Kidney (tissue), 13 donors: ENCODE measurements at regions not wholly inside any gene's neighbourhood (a gene's known extent, or its start where the extent isn't known, plus 50 kb on each side); places are given as distances from the start of the nearest gene placed in this dataset.
A peak's percentile ranks its signal among the peaks of the same experiment; 100 is the strongest.

ENCODE experiments used
- DNase-seq, 5 donors: peaks; one replicate each; pipeline ENCODE4 v3.0.0-alpha.2; 2013 to 2020
- FAIRE-seq: peaks from 2 replicates; lab custom pipeline; 2012; peaks lifted over from hg19 to GRCh38; lab: Jason Lieb, UNC
- H3K27ac ChIP-seq, 2 donors: one replicate each; pipeline ENCODE4 v1.7.0; 2013; ENCODE audit warnings: low read depth in 2 of 2, low read length in 2 of 2, inconsistent platforms in 1 of 2
- H3K27me3 ChIP-seq: one replicate; pipeline ENCODE4 v1.7.1; 2013; ENCODE audit warnings: low read length, inconsistent platforms; ENCODE audit not compliant: control insufficient read depth, insufficient read depth
- H3K36me3 ChIP-seq, 3 donors: one replicate each; pipeline versions ENCODE4 v1.7.0 to v1.7.1; 2013; ENCODE audit warnings: low read length in 3 of 3, control low read depth in 1 of 3, inconsistent platforms in 1 of 3; ENCODE audit not compliant: insufficient read depth in 3 of 3, control insufficient read depth in 2 of 3
- H3K4me1 ChIP-seq, 3 donors: one replicate each; pipeline versions ENCODE4 v1.7.0 to v1.7.1; 2013; ENCODE audit warnings: low read length in 3 of 3, inconsistent platforms in 1 of 3, low read depth in 1 of 3; ENCODE audit not compliant: control insufficient read depth in 2 of 3, insufficient read depth in 2 of 3
- H3K4me3 ChIP-seq, 3 donors: one replicate each; pipeline versions ENCODE4 v1.7.0 to v1.8.1; 2013; ENCODE audit warnings: low read length in 3 of 3, control low read depth in 1 of 3, inconsistent platforms in 1 of 3
- H3K9ac ChIP-seq, 3 donors: one replicate each; pipeline versions ENCODE4 v1.7.0 to v1.7.1; 2013; ENCODE audit warnings: low read length in 3 of 3, control low read depth in 1 of 3, inconsistent platforms in 1 of 3
- H3K9me3 ChIP-seq, 3 donors: one replicate each; pipeline versions ENCODE4 v1.7.0 to v1.7.1; 2013; ENCODE audit warnings: low read length in 3 of 3, control low read depth in 1 of 3, inconsistent platforms in 1 of 3; ENCODE audit not compliant: control insufficient read depth in 2 of 3, insufficient read depth in 1 of 3
- CTCF ChIP-seq: IDR thresholded peaks from 3 replicates; pipeline ENCODE4 v1.5.1; 2012; ENCODE audit warnings: mild to moderate bottlenecking, moderate library complexity, borderline replicate concordance; ENCODE audit not compliant: insufficient read depth; ENCODE audit errors: extremely low read depth
- intact Hi-C: fragments of 100-400 bp; cut with DNase I; formaldehyde crosslinking; loops from one replicate; pipeline ENCODE4 v1.11.1; 2022
- donor health status: control.
- donor health status: control.
- donor health status: control.
- donor health status: control.
- donor health status: control.
- donor health status: DM: yes; HTN: yes; CAD: no.
- donor health status: Normal renal cell carcinoma (clear cell type).

GRCh38 chr17:77528516-77529327, 388.0 kb downstream of the SEC14L1 start:
- H3K4me3 ChIP-seq, result peak overlapping the region in 1 of 3 donors; percentile 30
- no peaks in the 10 kb centered on the region for H3K9me3 ChIP-seq
- H3K27me3 ChIP-seq, result no peaks in the 10 kb centered on the region
- DNase-seq (peak in 4 of 5 donors; percentile 78 to 91 (median 84)), FAIRE-seq (no peak)
- no peak for TF ChIP-seq CTCF
- no peak overlapping the region for H3K27ac ChIP-seq
- intact Hi-C loops, result no loop called here
- H3K9ac ChIP-seq, result no peak overlapping the region
- H3K4me1 ChIP-seq, result no peaks in the 10 kb centered on the region
- H3K36me3 ChIP-seq, result no peaks in the 10 kb centered on the region

GRCh38 chr17:77529328-77529650, 388.5 kb downstream of the SEC14L1 start:
- no peaks in the 10 kb centered on the region for H3K4me1 ChIP-seq

GRCh38 chr17:77530591-77530990, 389.8 kb downstream of the SEC14L1 start:
- FAIRE-seq, result no peak
- no peaks in the 10 kb centered on the region for H3K27me3 ChIP-seq
- TF ChIP-seq CTCF, result no peak
- no peaks in the 10 kb centered on the region for H3K9me3 ChIP-seq
- H3K36me3 ChIP-seq, result no peaks in the 10 kb centered on the region
- DNase-seq, result no peak
- H3K4me3 ChIP-seq, result no peak overlapping the region
- intact Hi-C loops, result no loop called here
- no peaks in the 10 kb centered on the region for H3K4me1 ChIP-seq
- no peak overlapping the region for H3K27ac ChIP-seq
- no peak overlapping the region for H3K9ac ChIP-seq

More at GRCh38 chr17:77529328-77529650, 388.5 kb downstream of the SEC14L1 start:
- no peak overlapping the region for H3K27ac ChIP-seq
- H3K27me3 ChIP-seq, result no peaks in the 10 kb centered on the region
- DNase-seq (peak in 1 of 5 donors; percentile 49), FAIRE-seq (no peak)
- intact Hi-C loops, result no loop called here
- no peak overlapping the region for H3K4me3 ChIP-seq
- no peaks in the 10 kb centered on the region for H3K36me3 ChIP-seq
- no peaks in the 10 kb centered on the region for H3K9me3 ChIP-seq
- H3K9ac ChIP-seq, result no peak overlapping the region
- TF ChIP-seq CTCF, result no peak

GRCh38 chr17:77531002-77531401, 390.2 kb downstream of the SEC14L1 start:
- no peak overlapping the region for H3K27ac ChIP-seq
- DNase-seq, result no peak
- no peak overlapping the region for H3K4me3 ChIP-seq
- no peaks in the 10 kb centered on the region for H3K27me3 ChIP-seq
- no peaks in the 10 kb centered on the region for H3K36me3 ChIP-seq
- no peak for TF ChIP-seq CTCF
- intact Hi-C loops, result no loop called here
- no peaks in the 10 kb centered on the region for H3K9me3 ChIP-seq
- no peak overlapping the region for H3K9ac ChIP-seq
- no peak for FAIRE-seq
- no peaks in the 10 kb centered on the region for H3K4me1 ChIP-seq
